Liver (tissue), 3 donors: ENCODE measurements at regions not wholly inside any gene's neighbourhood (a gene's known extent, or its start where the extent isn't known, plus 50 kb on each side); places are given as distances from the start of the nearest gene placed in this dataset.

Source experiments
- CTCF ChIP-seq: fragments of 150-350 bp; IDR thresholded peaks from 2 replicates; pipeline ENCODE4 v1.5.1; 2017; ENCODE audit warnings: improper control_type of control experiment, low read depth, low read length; ENCODE audit not compliant: missing input control
- FOXA1 ChIP-seq: IDR thresholded peaks from 2 replicates; pipeline ENCODE4 v1.6.1; 2016; ENCODE audit warnings: antibody characterized with exemption
- GABPA ChIP-seq, 2 donors: IDR thresholded peaks in 1 of 2; conservative IDR thresholded peaks in 1 of 2; 2 replicates each; pipeline ENCODE4 v1.6.1; 2016; ENCODE audit warnings: antibody characterized with exemption in 2 of 2, mild to moderate bottlenecking in 1 of 2, moderate library complexity in 1 of 2
- JUND ChIP-seq, 2 donors: IDR thresholded peaks; 2 replicates each; pipeline ENCODE4 v1.6.1; 2016; ENCODE audit warnings: antibody characterized with exemption in 2 of 2
- MAX ChIP-seq: IDR thresholded peaks from 2 replicates; pipeline ENCODE4 v1.6.1; 2016; ENCODE audit warnings: antibody characterized with exemption
- RAD21 ChIP-seq, 2 donors: IDR thresholded peaks; 2 replicates each; pipeline ENCODE4 v1.6.1; 2016; ENCODE audit warnings: antibody characterized with exemption in 2 of 2, mild to moderate bottlenecking in 2 of 2
- TAF1 ChIP-seq: conservative IDR thresholded peaks from 2 replicates; pipeline ENCODE4 v1.6.1; 2016; ENCODE audit warnings: antibody characterized with exemption, mild to moderate bottlenecking
- YY1 ChIP-seq: IDR thresholded peaks from 2 replicates; pipeline ENCODE4 v1.6.1; 2016; ENCODE audit warnings: antibody characterized with exemption, mild to moderate bottlenecking
- TF ChIP-seq, protein P1 (sequence below): IDR thresholded peaks from 2 replicates; pipeline ENCODE4 v1.6.1; 2016; ENCODE audit warnings: antibody characterized with exemption
- donor health status: healthy.
- donor health status: healthy.

GRCh38 chr4:18981234-18981615 is 959.7 kb upstream of the LCORL start:
- TF ChIP-seq CTCF (no peak), YY1 (no peak), RAD21 (IDR thresholded peaks at IDR 0.05) (no peak), FOXA1 (no peak), GABPA (IDR thresholded peaks at IDR 0.05 in 1 of 2, conservative IDR thresholded peaks at IDR 0.05 in 1 of 2) (no peak), MAX (no peak), JUND (IDR thresholded peaks at IDR 0.05) (no peak), TAF1 (no peak)
- TF ChIP-seq, protein P1, sequence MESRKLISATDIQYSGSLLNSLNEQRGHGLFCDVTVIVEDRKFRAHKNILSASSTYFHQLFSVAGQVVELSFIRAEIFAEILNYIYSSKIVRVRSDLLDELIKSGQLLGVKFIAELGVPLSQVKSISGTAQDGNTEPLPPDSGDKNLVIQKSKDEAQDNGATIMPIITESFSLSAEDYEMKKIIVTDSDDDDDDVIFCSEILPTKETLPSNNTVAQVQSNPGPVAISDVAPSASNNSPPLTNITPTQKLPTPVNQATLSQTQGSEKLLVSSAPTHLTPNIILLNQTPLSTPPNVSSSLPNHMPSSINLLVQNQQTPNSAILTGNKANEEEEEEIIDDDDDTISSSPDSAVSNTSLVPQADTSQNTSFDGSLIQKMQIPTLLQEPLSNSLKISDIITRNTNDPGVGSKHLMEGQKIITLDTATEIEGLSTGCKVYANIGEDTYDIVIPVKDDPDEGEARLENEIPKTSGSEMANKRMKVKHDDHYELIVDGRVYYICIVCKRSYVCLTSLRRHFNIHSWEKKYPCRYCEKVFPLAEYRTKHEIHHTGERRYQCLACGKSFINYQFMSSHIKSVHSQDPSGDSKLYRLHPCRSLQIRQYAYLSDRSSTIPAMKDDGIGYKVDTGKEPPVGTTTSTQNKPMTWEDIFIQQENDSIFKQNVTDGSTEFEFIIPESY = no peak
